SU-DHL-6 (cell line): ENCODE measurements at regions not wholly inside any gene's neighbourhood (a gene's known extent, or its start where the extent isn't known, plus 50 kb on each side); places are given as distances from the start of the nearest gene placed in this dataset.

Source experiments
- EZH2phosphoT487 ChIP-seq: fragments of 200-600 bp; sonication (generic), shearing (Covaris generic); conservative IDR thresholded peaks from 2 replicates; pipeline ENCODE4 v1.6.1; 2018; ENCODE audit warnings: mild to moderate bottlenecking, antibody characterized with exemption, low read length, moderate library complexity, mixed read lengths
- TF ChIP-seq, protein P1 (sequence below): fragments of 200-600 bp; sonication (generic); IDR thresholded peaks from one replicate; pipeline ENCODE4 v1.5.1; 2017; ENCODE audit warnings: antibody characterized with exemption, mild to moderate bottlenecking, low read length, moderate library complexity; ENCODE audit not compliant: insufficient read depth, poor library complexity, severe bottlenecking

DNA sequence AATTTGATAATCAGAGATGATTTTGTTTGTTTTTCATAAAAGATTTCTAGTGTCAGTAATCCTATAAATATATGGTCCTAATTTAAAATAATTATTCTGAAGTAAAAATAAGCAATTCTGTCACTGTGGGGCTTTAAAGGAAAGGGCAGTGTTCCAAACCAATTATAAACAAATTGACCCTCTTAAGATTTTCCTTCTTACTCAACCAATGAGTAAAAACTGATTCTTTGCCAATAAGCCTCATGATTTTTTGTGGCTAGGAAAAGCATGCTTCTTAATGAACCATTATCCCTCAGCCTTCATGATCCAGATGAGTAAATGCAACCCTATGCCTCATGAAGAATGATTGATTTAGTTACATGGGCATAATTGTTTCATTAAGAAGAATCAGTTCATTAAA is 1010.4 kb downstream of the ADGRL3 start:
- TF ChIP-seq, protein P1, sequence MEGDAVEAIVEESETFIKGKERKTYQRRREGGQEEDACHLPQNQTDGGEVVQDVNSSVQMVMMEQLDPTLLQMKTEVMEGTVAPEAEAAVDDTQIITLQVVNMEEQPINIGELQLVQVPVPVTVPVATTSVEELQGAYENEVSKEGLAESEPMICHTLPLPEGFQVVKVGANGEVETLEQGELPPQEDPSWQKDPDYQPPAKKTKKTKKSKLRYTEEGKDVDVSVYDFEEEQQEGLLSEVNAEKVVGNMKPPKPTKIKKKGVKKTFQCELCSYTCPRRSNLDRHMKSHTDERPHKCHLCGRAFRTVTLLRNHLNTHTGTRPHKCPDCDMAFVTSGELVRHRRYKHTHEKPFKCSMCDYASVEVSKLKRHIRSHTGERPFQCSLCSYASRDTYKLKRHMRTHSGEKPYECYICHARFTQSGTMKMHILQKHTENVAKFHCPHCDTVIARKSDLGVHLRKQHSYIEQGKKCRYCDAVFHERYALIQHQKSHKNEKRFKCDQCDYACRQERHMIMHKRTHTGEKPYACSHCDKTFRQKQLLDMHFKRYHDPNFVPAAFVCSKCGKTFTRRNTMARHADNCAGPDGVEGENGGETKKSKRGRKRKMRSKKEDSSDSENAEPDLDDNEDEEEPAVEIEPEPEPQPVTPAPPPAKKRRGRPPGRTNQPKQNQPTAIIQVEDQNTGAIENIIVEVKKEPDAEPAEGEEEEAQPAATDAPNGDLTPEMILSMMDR = no peak
- no peak for TF ChIP-seq EZH2phosphoT487
